K562 (cell line): ENCODE measurements at regions not wholly inside any gene's neighbourhood (a gene's known extent, or its start where the extent isn't known, plus 50 kb on each side); places are given as distances from the start of the nearest gene placed in this dataset.

ENCODE experiments used
- ATAC-seq: fragments of 200-7000 bp; cut with Tn5 transposase; 3 replicates; pipeline ENCODE4 v1.9.1; 2020; ENCODE audit warnings: moderate library complexity
- BruUV-seq: library from RNA; stranded (reverse); fragments of 400-500 nt; replicated peaks from 2 replicates; lab custom pipeline; 2021; lab: Mats Ljungman, UMichigan
- CTCF ChIA-PET: fragments of 300-600 bp; formaldehyde crosslinking; extraction: SDS; loops from one replicate; lab custom pipeline; 2021; ENCODE audit warnings: low intra/inter-chr PET ratio; lab: Yijun Ruan, JAX
- POLR2A ChIA-PET: fragments of 300-600, 350-650 bp; sonication (Branson Sonifier 250); formaldehyde crosslinking; extraction: SDS; loops from one replicate; lab custom pipeline; 2021; ENCODE audit warnings: antibody characterized with exemption, inconsistent platforms; lab: Yijun Ruan, JAX
- DNase-seq, 4 experiments: peaks; one replicate each; pipeline versions ENCODE4 v3.0.0 to v3.0.0-alpha.2; 2011 to 2018; ENCODE audit warnings: low spot score in 3 of 4, mixed read lengths in 3 of 4; ENCODE audit errors: extremely low read depth in 1 of 4
- FAIRE-seq: peaks from 2 replicates; lab custom pipeline; 2011; peaks lifted over from hg19 to GRCh38; lab: Jason Lieb, UNC
- H2AFZ ChIP-seq: 2 replicates; pipeline ENCODE4 v1.6.0; 2011; ENCODE audit warnings: low read depth, low read length, control low read depth, inconsistent platforms
- H3K27ac ChIP-seq: fragments of 200-600 bp; 3 replicates; pipeline ENCODE4 v1.8.0; 2011; ENCODE audit warnings: low read depth, mild to moderate bottlenecking, control low read depth, inconsistent platforms, low read length, moderate library complexity, mixed read lengths; ENCODE audit errors: extremely low read depth
- H3K27me3 ChIP-seq, 2 experiments: fragments of 300-600 bp in 1 of 2; 2 replicates in 1 of 2; 3 replicates in 1 of 2; pipeline versions ENCODE4 v1.6.0 to v1.8.0; 2011; ENCODE audit warnings: inconsistent platforms in 2 of 2, low read length in 2 of 2, mild to moderate bottlenecking in 1 of 2, mixed read lengths in 1 of 2, moderate library complexity in 1 of 2; ENCODE audit not compliant: control insufficient read depth in 2 of 2, insufficient read depth in 2 of 2
- H3K36me3 ChIP-seq: fragments of 300-600 bp; 3 replicates; pipeline ENCODE4 v1.8.0; 2011; ENCODE audit warnings: mild to moderate bottlenecking, low read length, inconsistent platforms; ENCODE audit not compliant: control insufficient read depth, insufficient read depth
- H3K4me1 ChIP-seq, 2 experiments: fragments of 200-600 bp in 1 of 2; replicated peaks in 1 of 2; 2 replicates in 1 of 2; 3 replicates in 1 of 2; pipeline versions ENCODE4 v1.5.1 to v1.8.0; 2011; ENCODE audit warnings: inconsistent platforms in 2 of 2, low read length in 2 of 2, mild to moderate bottlenecking in 1 of 2, mixed read lengths in 1 of 2, moderate library complexity in 1 of 2; ENCODE audit not compliant: control insufficient read depth in 2 of 2, insufficient read depth in 2 of 2
- H3K4me2 ChIP-seq: 2 replicates; pipeline ENCODE4 v1.6.1; 2011; ENCODE audit warnings: low read length, control low read depth, inconsistent platforms, mixed read lengths; ENCODE audit not compliant: insufficient read depth
- H3K4me3 ChIP-seq: fragments of 200-600 bp; sonication (generic), shearing (Covaris generic); 2 replicates; pipeline ENCODE4 v1.5.1; 2016; ENCODE audit warnings: control low read depth, inconsistent platforms
- H3K79me2 ChIP-seq: fragments of 200-600 bp; 3 replicates; pipeline ENCODE4 v1.8.0; 2011; ENCODE audit warnings: low read length, inconsistent platforms; ENCODE audit not compliant: control insufficient read depth, insufficient read depth
- H3K9ac ChIP-seq, 2 experiments: 2 replicates each; pipeline versions ENCODE4 v1.6.0 to v1.6.1; 2011; ENCODE audit warnings: low read depth in 2 of 2, low read length in 2 of 2, control low read depth in 1 of 2, inconsistent platforms in 1 of 2, mild to moderate bottlenecking in 1 of 2, mixed read lengths in 1 of 2; ENCODE audit not compliant: insufficient read depth in 1 of 2
- H3K9me1 ChIP-seq: one replicate; pipeline ENCODE4 v1.6.0; 2011; ENCODE audit warnings: inconsistent platforms, mild to moderate bottlenecking, low read length, moderate library complexity; ENCODE audit not compliant: control insufficient read depth, insufficient read depth
- H3K9me3 ChIP-seq: replicated peaks from 2 replicates; pipeline ENCODE4 v1.5.1; 2011; ENCODE audit warnings: low read depth, low read length, inconsistent platforms; ENCODE audit not compliant: control insufficient read depth, insufficient read depth
- H4K20me1 ChIP-seq: replicated peaks from 2 replicates; pipeline ENCODE4 v1.6.1; 2011; ENCODE audit warnings: low read length, inconsistent platforms, mixed read lengths; ENCODE audit not compliant: control insufficient read depth, insufficient read depth
- CEBPZ ChIP-seq: fragments of 150-350 bp; IDR thresholded peaks from 2 replicates; pipeline ENCODE4 v1.6.1; 2014; ENCODE audit warnings: low read depth, mild to moderate bottlenecking, low read length, borderline replicate concordance
- NR2C1 ChIP-seq, 2 experiments: fragments of 450-650 bp; IDR thresholded peaks; 2 replicates each; pipeline ENCODE4 v1.6.1; 2017; ENCODE audit warnings: mild to moderate bottlenecking in 2 of 2, antibody characterized with exemption in 1 of 2, inconsistent platforms in 1 of 2, missing compliant biosample characterization in 1 of 2, missing genetic modification characterization in 1 of 2
- PATZ1 ChIP-seq: fragments of 250-450 bp; sonication (Bioruptor Pico); IDR thresholded peaks from 2 replicates; pipeline ENCODE4 v1.5.0; 2020; ENCODE audit warnings: mild to moderate bottlenecking, borderline replicate concordance
- RREB1 ChIP-seq: fragments of 250-450 bp; sonication (Bioruptor Pico); IDR thresholded peaks from 2 replicates; pipeline ENCODE4 v1.4.0; 2020
- TGIF2 ChIP-seq: sonication (generic); formaldehyde crosslinking; IDR thresholded peaks from 2 replicates; pipeline ENCODE4 v1.8.1; 2022; ENCODE audit warnings: mild to moderate bottlenecking, missing genetic modification reagents, moderate library complexity
- ZC3H11A ChIP-seq: IDR thresholded peaks from 2 replicates; pipeline ENCODE4 v1.6.1; 2012; ENCODE audit warnings: low read depth, low read length, improper control_type of control experiment
- ZNF121 ChIP-seq: sonication (generic); formaldehyde crosslinking; conservative IDR thresholded peaks from 2 replicates; pipeline ENCODE4 v1.8.0; 2022; ENCODE audit warnings: missing genetic modification reagents
- ZNF124 ChIP-seq: sonication (generic); formaldehyde crosslinking; IDR thresholded peaks from 2 replicates; pipeline ENCODE4 v1.8.1; 2022; ENCODE audit warnings: missing genetic modification reagents
- ZNF766 ChIP-seq: fragments of 200-800 bp; sonication (Bioruptor generic); conservative IDR thresholded peaks from 2 replicates; pipeline ENCODE4 v1.6.1; 2016; ENCODE audit warnings: missing genetic modification characterization, missing compliant biosample characterization
- ZNF778 ChIP-seq: fragments of 450-650 bp; formaldehyde crosslinking; IDR thresholded peaks from 2 replicates; pipeline ENCODE4 v1.4.0; 2020; ENCODE audit warnings: mild to moderate bottlenecking, moderate library complexity
- WGBS: fragments of 100-300 bp; shearing (Covaris generic); methylation state at CpG from one replicate; pipeline ENCODE4 v1.1.6; 2016; ENCODE audit warnings: low coverage, mixed read lengths; ENCODE audit not compliant: insufficient coverage; ENCODE audit errors: missing lambda C conversion rate; 5-methylcytosine and 5-hydroxymethylcytosine counted together
- in situ Hi-C: fragments of 300-500 bp; cut with MboI; formaldehyde crosslinking; loops from 4 replicates; pipeline ENCODE4 v1.15.0; 2018; ENCODE audit warnings: inconsistent platforms, mixed read lengths
- intact Hi-C: fragments of 100-400 bp; cut with micrococcal nuclease; formaldehyde crosslinking; loops from 2 replicates; pipeline ENCODE4 v1.14.2; 2022

GRCh38 chr3:59483191-59483590, 433.4 kb upstream of the CFAP20DC start:
- H4K20me1 ChIP-seq = no peaks in the 10 kb centered on the region
- no peaks in the 10 kb centered on the region; a peak in 1 of 5 replicates for H3K27me3 ChIP-seq
- FAIRE-seq (no peak), ATAC-seq (no peak), DNase-seq (no peak)
- ChIA-PET CTCF (no interaction called here), POLR2A (no interaction called here)
- H3K79me2 ChIP-seq = no peaks in the 10 kb centered on the region
- 0% methylated on average over 3 of the region's 3 CpGs for WGBS
- H3K4me3 ChIP-seq = no peak overlapping the region
- H3K36me3 ChIP-seq = no peaks in the 10 kb centered on the region
- in situ Hi-C loops (no loop called here), intact Hi-C loops (no loop called here)
- H2AFZ ChIP-seq = no peak overlapping the region
- no peaks in the 10 kb centered on the region for H3K4me1 ChIP-seq
- no peak overlapping the region for H3K4me2 ChIP-seq
- no peak overlapping the region for H3K9ac ChIP-seq
- no peak overlapping the region for H3K27ac ChIP-seq
- no TSS peak for BruUV-seq
- H3K9me3 ChIP-seq = no peaks in the 10 kb centered on the region
- H3K9me1 ChIP-seq = no peaks in the 10 kb centered on the region
- TF ChIP-seq ZC3H11A = no peak
- no peak for TF ChIP-seq NR2C1 (IDR thresholded peaks at IDR 0.05)
- no peak for TF ChIP-seq NR2C1 (tag; IDR thresholded peaks at IDR 0.05)
- TF ChIP-seq ZNF121 (CRISPR knock-in tag) = no peak
- TF ChIP-seq ZNF124 (CRISPR knock-in tag) = no peak
- TF ChIP-seq ZNF766 = no peak
- TF ChIP-seq ZNF778 (CRISPR knock-in tag) = no peak
- no peak for TF ChIP-seq PATZ1 (CRISPR knock-in tag)
- no peak for TF ChIP-seq RREB1
- no peak for TF ChIP-seq CEBPZ
- no peak for TF ChIP-seq TGIF2 (CRISPR knock-in tag)
